GM11168 (cell line): ENCODE measurements at regions not wholly inside any gene's neighbourhood (a gene's known extent, or its start where the extent isn't known, plus 50 kb on each side); places are given as distances from the start of the nearest gene placed in this dataset.
"Not testable (repeated sequence)": the region's sequence is repeated elsewhere in the genome, so short reads cannot be mapped to it uniquely, and the experiment has no call there.

Source experiments
- in situ Hi-C: fragments of 300-500 bp; cut with MboI; formaldehyde crosslinking; loops from one replicate; pipeline ENCODE4 v1.12.0; 2022; ENCODE audit warnings: low sequenced_read_pairs; ENCODE audit not compliant: unreplicated experiment

GRCh38 chr12:62003701-62004100, 256.5 kb upstream of the USP15 start:
- in situ Hi-C loops: no loop called here

- in situ Hi-C loops: no loop called here
Observed at GRCh38 chr12:62005615-62006014, 254.6 kb upstream of the USP15 start.

DNA sequence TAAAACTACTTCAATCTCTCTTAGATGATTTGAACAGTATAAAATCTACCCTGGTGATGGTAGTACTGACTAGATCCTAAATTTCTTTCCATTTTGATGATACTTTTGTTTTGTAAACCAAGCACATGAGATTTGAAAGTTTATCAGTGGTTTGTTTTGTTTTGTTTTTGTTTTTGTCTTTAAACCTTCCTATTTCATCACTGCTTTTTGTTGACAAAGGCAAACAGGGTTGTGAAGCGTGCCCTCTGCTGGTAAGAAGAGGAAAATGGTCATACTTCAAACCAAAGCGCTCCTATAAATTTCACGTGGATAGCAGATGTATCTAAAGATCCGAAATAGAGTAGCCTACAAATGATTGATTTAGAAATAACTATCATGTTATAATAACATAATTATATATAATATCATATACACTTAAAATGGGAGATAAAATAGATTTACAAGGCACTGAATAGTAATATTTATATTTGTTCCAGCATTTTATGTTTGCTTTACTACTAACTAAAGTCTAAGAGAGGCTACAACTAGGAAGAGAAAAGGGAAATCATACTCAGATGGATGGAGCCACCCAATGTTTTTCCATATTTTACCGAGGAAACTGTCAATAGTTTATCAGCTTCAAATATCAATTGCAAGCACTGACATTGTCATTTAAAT, 254.0 kb upstream of the USP15 start:
- in situ Hi-C loops: no loop called here

DNA sequence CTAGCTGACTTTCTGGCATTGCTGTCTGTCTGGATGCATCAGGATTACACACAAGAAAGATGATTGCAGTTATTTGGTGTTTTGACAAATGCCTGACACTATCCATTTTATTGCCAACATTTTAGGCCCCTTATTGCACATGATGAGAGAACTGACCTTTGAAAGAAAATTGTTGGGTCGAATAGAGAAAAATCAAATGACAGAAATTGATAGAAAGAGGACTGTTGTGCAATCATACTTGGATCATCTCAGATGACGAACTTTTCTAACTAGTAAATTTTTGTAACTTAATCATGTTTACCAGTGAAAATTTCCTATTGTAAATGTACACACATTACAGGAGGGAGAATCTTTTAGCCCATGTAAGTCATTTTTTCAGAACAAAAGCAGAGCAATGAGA, 251.5 kb upstream of the USP15 start:
- in situ Hi-C loops: no loop called here

- in situ Hi-C loops: no loop called here
Observed at GRCh38 chr12:62009445-62009844, 250.8 kb upstream of the USP15 start.

GRCh38 chr12:62010331-62010906, 249.8 kb upstream of the USP15 start:
- in situ Hi-C loops: not testable (repeated sequence)

DNA sequence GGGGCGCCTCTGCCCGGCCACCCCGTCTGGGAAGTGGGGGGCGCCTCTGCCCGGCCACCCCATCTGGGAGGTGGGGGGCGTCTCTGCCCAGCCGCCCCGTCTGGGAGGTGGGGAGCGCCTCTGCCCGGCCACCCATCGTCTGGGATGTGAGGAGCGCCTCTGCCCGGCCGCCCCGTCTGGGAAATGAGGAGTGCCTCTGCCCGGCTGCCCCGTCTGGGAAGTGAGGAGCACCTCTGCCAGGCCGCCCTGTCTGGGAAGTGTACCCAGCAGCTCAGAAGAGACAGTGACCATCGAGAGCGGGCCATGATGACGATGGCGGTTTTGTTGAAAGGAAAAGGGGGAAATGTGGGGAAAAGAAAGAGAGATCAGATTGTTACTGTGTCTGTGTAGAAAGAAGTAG, 249.2 kb upstream of the USP15 start:
- in situ Hi-C loops: not testable (repeated sequence)

- in situ Hi-C loops: no loop called here
Observed at GRCh38 chr12:62014330-62014729, 245.9 kb upstream of the USP15 start.

DNA sequence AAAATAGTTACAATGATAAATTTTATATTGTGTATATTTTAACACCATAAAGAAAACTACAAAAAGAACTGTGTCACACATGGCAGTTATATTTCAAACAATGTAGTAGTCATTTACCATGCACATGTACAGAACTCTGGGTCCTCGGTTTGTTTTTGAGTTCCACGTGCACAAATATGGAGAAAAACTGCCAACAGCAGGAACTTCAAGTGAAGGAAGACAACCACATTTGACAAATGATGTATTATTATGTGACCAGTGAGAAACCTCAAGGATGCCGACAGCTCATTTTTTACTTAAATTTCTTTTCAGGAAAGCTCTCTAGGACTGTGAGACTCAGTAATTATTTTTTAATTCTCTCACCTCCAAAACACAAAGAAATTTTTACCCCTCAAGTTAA, 244.2 kb upstream of the USP15 start:
- in situ Hi-C loops: no loop called here

DNA sequence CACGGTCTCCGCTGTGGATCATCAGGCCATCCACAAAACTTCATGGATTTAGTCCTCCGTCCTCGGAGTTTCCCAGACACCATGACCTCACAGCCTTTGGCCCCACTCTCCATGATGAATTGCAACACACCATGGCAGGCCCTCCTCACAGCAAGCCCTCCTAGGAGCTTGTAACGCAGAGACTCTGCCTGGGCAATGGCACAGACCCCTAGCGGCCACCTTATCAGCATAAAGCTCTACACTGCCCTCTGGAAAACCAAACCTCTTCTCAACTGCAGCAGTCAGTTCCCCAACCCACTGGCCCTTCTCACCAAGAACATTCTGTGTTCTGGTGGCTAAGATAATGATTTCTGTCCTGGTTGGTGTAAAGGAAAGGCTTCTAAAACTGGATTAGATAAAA, 238.4 kb upstream of the USP15 start:
- in situ Hi-C loops: no loop called here

DNA sequence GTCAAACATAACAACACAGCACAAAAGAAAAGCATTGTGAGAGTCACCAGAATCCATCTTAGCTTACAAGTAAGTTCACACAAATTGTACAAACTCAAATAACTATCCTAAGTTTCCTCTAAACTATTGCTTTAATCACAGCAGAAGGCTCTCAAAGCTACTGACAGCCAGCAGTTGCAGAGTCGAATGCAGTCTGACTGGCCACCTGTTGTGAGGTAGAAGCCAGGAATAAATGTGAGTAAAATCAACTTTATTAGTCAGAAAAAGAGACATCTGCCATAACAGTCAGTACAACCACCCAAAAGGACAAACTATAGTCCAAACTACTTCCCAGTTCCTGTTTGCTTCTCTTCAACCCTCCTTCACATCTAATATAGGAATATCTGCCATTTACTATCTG, 231.7 kb upstream of the USP15 start:
- in situ Hi-C loops: no loop called here

GRCh38 chr12:62032870-62033269, 227.3 kb upstream of the USP15 start:
- in situ Hi-C loops: no loop called here

GRCh38 chr12:62044450-62045135, 215.6 kb upstream of the USP15 start:
- in situ Hi-C loops: no loop called here

DNA sequence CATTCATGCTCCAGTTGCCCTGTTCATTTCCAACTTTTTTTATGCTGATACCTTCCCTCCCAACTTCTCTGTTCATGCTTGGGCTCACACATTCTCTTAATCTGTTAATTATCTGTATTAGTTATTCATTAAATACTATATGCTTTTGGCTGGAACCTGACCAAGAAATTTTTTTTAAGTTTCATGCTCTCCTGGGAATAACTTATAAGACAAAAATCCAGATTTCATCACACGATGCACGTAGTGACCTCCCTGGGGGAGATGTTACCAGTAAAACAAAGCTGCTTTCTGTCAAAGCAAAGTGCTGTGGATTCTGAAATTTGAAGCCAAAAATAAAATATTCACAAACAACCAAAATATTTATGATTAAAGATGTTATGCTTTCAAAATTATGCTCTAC, 215.0 kb upstream of the USP15 start:
- in situ Hi-C loops: no loop called here

- in situ Hi-C loops: no loop called here
Observed at GRCh38 chr12:62050785-62051184, 209.4 kb upstream of the USP15 start.

DNA sequence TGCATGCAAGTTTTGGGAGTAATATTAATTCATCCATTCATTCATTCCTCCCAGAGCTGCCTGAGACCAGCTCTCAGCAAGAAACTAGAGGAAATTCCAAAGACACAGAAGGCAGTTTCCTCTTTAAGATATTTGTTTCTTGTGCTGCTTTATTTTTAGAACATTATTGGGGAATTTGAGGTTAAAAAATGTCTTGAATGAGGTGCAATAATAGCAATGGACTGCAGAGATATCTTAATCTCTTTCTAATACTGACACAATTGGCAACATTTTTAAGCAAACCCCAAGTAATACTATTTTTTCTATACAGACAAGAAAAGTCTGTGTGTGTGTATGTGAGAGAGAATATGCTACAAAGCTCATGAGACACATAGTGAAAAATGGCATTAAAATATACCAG, 190.2 kb upstream of the USP15 start:
- in situ Hi-C loops: no loop called here

DNA sequence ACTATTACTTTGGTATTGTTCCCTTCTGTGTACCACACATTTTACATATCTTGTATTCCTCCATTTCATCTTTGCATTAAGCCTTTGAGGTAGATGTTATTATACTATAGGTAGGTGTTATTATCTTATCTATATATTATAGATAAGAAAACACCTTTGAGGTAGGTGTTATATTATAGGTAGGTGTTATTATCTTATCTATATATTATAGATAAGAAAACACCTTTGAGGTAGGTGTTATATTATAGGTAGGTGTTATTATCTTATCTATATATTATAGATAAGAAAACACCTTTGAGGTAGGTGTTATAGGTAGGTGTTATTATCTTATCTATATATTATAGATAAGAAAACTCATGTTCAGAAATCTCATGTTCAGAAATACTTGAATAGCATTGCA, 187.0 kb upstream of the USP15 start:
- in situ Hi-C loops: not testable (repeated sequence)

DNA sequence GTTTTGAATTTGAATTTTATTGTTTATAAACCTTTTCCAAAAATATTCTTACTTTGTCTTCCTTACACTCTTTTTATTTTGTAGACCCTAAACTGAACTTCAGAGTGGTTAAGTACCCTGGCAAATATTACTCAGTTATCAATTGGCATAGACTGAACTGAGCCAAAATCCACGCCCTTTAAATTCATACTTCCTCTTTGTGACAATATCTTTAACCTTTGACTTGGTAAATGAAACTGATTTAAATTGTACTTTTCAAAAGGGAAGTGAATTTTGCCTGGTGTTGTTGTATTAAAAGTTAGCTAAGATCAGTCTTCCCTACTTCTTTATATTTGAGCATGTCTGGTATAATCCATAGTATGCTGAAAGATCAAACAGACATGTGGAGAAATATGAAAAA, 184.3 kb upstream of the USP15 start:
- in situ Hi-C loops: no loop called here

DNA sequence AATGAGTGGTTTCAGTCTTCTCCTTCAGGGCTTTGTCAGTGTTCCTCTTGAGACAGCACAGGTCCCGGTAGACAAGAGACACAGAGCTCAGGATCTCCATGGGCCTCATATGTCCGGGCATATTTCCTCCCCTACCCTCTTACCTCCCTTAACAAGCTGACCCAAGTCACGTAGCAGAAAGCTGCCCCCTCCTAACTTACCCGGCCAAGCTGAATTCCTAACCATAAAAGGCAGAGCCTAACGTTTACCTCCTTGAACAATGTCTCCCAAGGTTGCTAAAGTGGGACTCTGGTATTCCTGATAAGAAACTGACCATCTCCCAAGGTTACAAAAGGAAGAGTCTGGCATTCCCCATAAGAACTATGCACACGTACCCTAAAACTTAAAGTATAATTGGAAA, 182.2 kb upstream of the USP15 start:
- in situ Hi-C loops: no loop called here

DNA sequence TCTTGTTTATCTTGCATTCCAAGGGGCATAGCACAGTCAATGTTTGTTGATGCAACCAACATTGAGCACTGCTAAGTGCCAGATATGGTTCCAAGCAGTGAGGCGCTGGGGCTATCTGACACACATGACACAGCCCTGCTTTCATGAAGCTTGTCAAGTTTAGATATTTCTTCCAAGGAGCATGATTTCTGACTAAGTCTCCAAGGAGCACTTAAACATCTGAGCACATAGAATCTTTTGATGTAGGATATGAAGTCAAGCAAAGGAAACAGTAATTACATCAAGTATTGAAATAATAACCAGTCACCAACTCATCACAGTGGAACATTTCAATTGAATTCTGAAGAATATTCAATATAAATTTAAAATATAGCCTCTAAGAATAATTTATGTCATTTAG, 177.8 kb upstream of the USP15 start:
- in situ Hi-C loops: no loop called here

DNA sequence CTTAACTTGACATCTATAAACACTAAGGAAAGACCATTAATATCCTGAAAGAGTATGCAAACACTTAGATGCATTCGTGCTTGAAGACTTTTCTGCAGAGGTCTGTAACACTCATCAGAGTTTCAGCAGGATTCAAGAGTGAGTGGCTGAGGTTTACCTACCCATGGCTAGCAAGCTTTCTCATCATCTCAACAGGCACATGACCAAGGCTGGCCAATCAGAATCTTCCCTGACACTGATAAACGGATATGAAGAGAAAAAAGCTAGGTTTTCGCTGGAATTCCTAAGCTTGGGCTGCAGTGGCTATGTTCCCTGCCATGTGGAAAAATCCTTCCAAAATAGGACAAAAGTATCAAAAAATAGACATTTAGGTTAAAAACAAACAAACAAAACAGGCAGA, 162.1 kb upstream of the USP15 start:
- in situ Hi-C loops: no loop called here

GRCh38 chr12:62103748-62104147, 156.5 kb upstream of the USP15 start:
- in situ Hi-C loops: no loop called here
